NCI-H345 treated with DMSO at 0.1 percent for 48 hours (cell line): ENCODE measurements at regions not wholly inside any gene's neighbourhood (a gene's known extent, or its start where the extent isn't known, plus 50 kb on each side); places are given as distances from the start of the nearest gene placed in this dataset.
"Not testable (repeated sequence)": the region's sequence is repeated elsewhere in the genome, so short reads cannot be mapped to it uniquely, and the experiment has no call there.

ENCODE experiments used
- DNase-seq: peaks from one replicate; lab custom pipeline; 2025; ENCODE audit not compliant: unreplicated experiment; lab: John Stamatoyannopoulos, UW

GRCh38 chr6:2317498-2317897, 72.1 kb upstream of the GMDS start:
- not testable (repeated sequence) for DNase-seq

GRCh38 chr6:2314641-2315040, 69.2 kb upstream of the GMDS start:
- no peak for DNase-seq

- no peak for DNase-seq
Measured at GRCh38 chr6:2310042-2310441, 64.6 kb upstream of the GMDS start.

- DNase-seq = no peak
Measured at GRCh38 chr6:2309122-2309521, 63.7 kb upstream of the GMDS start.

- no peak for DNase-seq
Measured at GRCh38 chr6:2307799-2308198, 62.4 kb upstream of the GMDS start.

GRCh38 chr6:2305951-2306350, 60.5 kb upstream of the GMDS start:
- no peak for DNase-seq

GRCh38 chr6:2302482-2302881, 57.1 kb upstream of the GMDS start:
- DNase-seq = not testable (repeated sequence)

GRCh38 chr6:2296781-2297180, 51.4 kb upstream of the GMDS start:
- no peak for DNase-seq
